Small intestine (tissue), 7 donors: ENCODE measurements at regions not wholly inside any gene's neighbourhood (a gene's known extent, or its start where the extent isn't known, plus 50 kb on each side); places are given as distances from the start of the nearest gene placed in this dataset.

Experiments
- DNase-seq, 2 donors: peaks; one replicate each; pipeline versions ENCODE4 v3.0.0 to v3.0.0-alpha.2; 2013
- FAIRE-seq: peaks from 2 replicates; lab custom pipeline; 2012; peaks lifted over from hg19 to GRCh38; lab: Jason Lieb, UNC
- H3K27ac ChIP-seq, 3 donors: one replicate each; pipeline ENCODE4 v1.5.1; 2013; ENCODE audit warnings: low read length in 2 of 3, mild to moderate bottlenecking in 2 of 3, control low read depth in 1 of 3, inconsistent platforms in 1 of 3, low read depth in 1 of 3, moderate library complexity in 1 of 3
- H3K27me3 ChIP-seq, 3 donors: one replicate each; pipeline ENCODE4 v1.6.1; 2013; ENCODE audit warnings: low read length in 3 of 3, inconsistent platforms in 1 of 3; ENCODE audit not compliant: control insufficient read depth in 3 of 3, insufficient read depth in 3 of 3
- H3K36me3 ChIP-seq, 3 donors: one replicate each; pipeline ENCODE4 v1.6.1; 2013; ENCODE audit warnings: low read length in 3 of 3, inconsistent platforms in 1 of 3, low read depth in 1 of 3, mild to moderate bottlenecking in 1 of 3, moderate library complexity in 1 of 3; ENCODE audit not compliant: control insufficient read depth in 3 of 3, insufficient read depth in 2 of 3
- H3K4me1 ChIP-seq, 3 donors: one replicate each; pipeline ENCODE4 v1.6.1; 2013; ENCODE audit warnings: low read length in 2 of 3, inconsistent platforms in 1 of 3, low read depth in 1 of 3, mild to moderate bottlenecking in 1 of 3, moderate library complexity in 1 of 3; ENCODE audit not compliant: control insufficient read depth in 3 of 3, insufficient read depth in 2 of 3
- H3K4me3 ChIP-seq, 3 donors: one replicate each; pipeline ENCODE4 v1.5.1; 2013; ENCODE audit warnings: low read length in 3 of 3, control low read depth in 1 of 3, inconsistent platforms in 1 of 3, low read depth in 1 of 3, mild to moderate bottlenecking in 1 of 3, moderate library complexity in 1 of 3
- H3K9me3 ChIP-seq, 2 donors: one replicate each; pipeline ENCODE4 v1.6.1; 2013; ENCODE audit warnings: low read depth in 1 of 2, low read length in 1 of 2; ENCODE audit not compliant: control insufficient read depth in 2 of 2, insufficient read depth in 1 of 2
- WGBS, 3 donors: extraction: QIAGEN DNeasy Blood & Tissue Kit; methylation state at CpG; one replicate each; pipeline ENCODE4 v1.1.7; 2013; 5-methylcytosine and 5-hydroxymethylcytosine counted together
- donor health status: healthy with polysubstance abuse.
- donor health status: control.
- donor health status: control.
- donor health status: Bipolar disorder and iron deficiency.
- donor health status: healthy.

DNA sequence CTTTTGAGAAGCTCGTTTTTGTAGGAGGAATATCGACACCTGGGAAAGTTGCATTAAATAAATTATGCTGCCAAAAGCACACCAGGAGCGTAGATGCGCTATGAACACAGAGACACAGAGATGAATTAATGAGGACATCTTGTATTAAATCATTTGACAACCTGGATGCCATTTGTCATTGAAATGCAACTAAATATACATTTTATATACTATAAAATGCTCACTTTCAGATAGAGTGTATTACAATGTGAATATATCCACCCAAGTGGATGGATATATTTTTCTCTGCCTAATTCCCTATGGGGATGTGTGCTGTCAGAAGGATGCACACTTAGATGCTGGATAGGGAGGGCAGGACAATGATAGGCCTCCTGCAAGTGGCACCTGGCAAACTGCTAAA, 426.2 kb downstream of the RIT2 start:
- WGBS, 3 donors, result 79 to 89% (median 81%) methylated on average over 4 of the region's 4 CpGs
- H3K4me1 ChIP-seq, result no peaks in the 10 kb centered on the region
- H3K27ac ChIP-seq, result no peak overlapping the region
- FAIRE-seq (no peak), DNase-seq (no peak)
- H3K9me3 ChIP-seq, result no peaks in the 10 kb centered on the region
- H3K4me3 ChIP-seq, result no peak overlapping the region
- no peaks in the 10 kb centered on the region for H3K36me3 ChIP-seq
- H3K27me3 ChIP-seq, result no peaks in the 10 kb centered on the region
